Ishikawa (cell line): ENCODE measurements at regions not wholly inside any gene's neighbourhood (a gene's known extent, or its start where the extent isn't known, plus 50 kb on each side); places are given as distances from the start of the nearest gene placed in this dataset.

ENCODE experiments used
- CEBPB ChIP-seq: IDR thresholded peaks from 2 replicates; pipeline ENCODE4 v1.6.1; 2012
- CREB1 ChIP-seq: IDR thresholded peaks from 2 replicates; pipeline ENCODE4 v1.6.1; 2012; ENCODE audit warnings: low read depth
- EGR1 ChIP-seq: IDR thresholded peaks from 2 replicates; pipeline ENCODE4 v1.6.1; 2012
- EP300 ChIP-seq: IDR thresholded peaks from 2 replicates; pipeline ENCODE4 v1.6.1; 2012; ENCODE audit warnings: borderline replicate concordance
- FOXM1 ChIP-seq: IDR thresholded peaks from 2 replicates; pipeline ENCODE4 v1.6.1; 2012; ENCODE audit warnings: low read depth, borderline replicate concordance
- MAX ChIP-seq: IDR thresholded peaks from 2 replicates; pipeline ENCODE4 v1.6.1; 2012
- NFIC ChIP-seq: IDR thresholded peaks from 2 replicates; pipeline ENCODE4 v1.6.1; 2012
- RAD21 ChIP-seq: IDR thresholded peaks from 2 replicates; pipeline ENCODE4 v1.6.1; 2012; ENCODE audit warnings: low read depth
- REST ChIP-seq: IDR thresholded peaks from 2 replicates; pipeline ENCODE4 v1.6.1; 2012; ENCODE audit warnings: low read depth, mild to moderate bottlenecking
- TAF1 ChIP-seq: IDR thresholded peaks from 2 replicates; pipeline ENCODE4 v1.6.1; 2012; ENCODE audit warnings: low read depth, mild to moderate bottlenecking
- TCF12 ChIP-seq: IDR thresholded peaks from 2 replicates; pipeline ENCODE4 v1.6.1; 2012; ENCODE audit warnings: low read depth
- TEAD4 ChIP-seq: IDR thresholded peaks from 2 replicates; pipeline ENCODE4 v1.6.1; 2012
- USF1 ChIP-seq: IDR thresholded peaks from 2 replicates; pipeline ENCODE4 v1.6.1; 2012
- YY1 ChIP-seq: IDR thresholded peaks from 2 replicates; pipeline ENCODE4 v1.6.1; 2012; ENCODE audit warnings: low read depth
- ZBTB7A ChIP-seq: IDR thresholded peaks from 2 replicates; pipeline ENCODE4 v1.6.1; 2012; ENCODE audit warnings: low read depth

GRCh38 chr18:78031991-78032390, 782.3 kb downstream of the GALR1 start:
- TF ChIP-seq TCF12 (no peak), RAD21 (no peak), NFIC (no peak), CEBPB (no peak), EGR1 (no peak), MAX (no peak), TAF1 (no peak), EP300 (no peak), ZBTB7A (no peak), YY1 (no peak), TEAD4 (no peak), CREB1 (no peak), USF1 (no peak)

- TF ChIP-seq RAD21 (no peak), REST (no peak), TAF1 (no peak), NFIC (no peak), TCF12 (no peak), FOXM1 (no peak), USF1 (no peak), CEBPB (no peak), YY1 (no peak), TEAD4 (no peak), MAX (no peak), EP300 (no peak), ZBTB7A (no peak), CREB1 (no peak)
Measured at GRCh38 chr18:78032574-78032973, 782.9 kb downstream of the GALR1 start.

GRCh38 chr18:78034755-78035154, 785.1 kb downstream of the GALR1 start:
- TF ChIP-seq CEBPB (no peak), NFIC (no peak), EP300 (no peak), REST (no peak), USF1 (no peak), CREB1 (no peak), TAF1 (no peak), TCF12 (no peak), EGR1 (no peak), TEAD4 (no peak), ZBTB7A (no peak), FOXM1 (no peak)

GRCh38 chr18:78041218-78041617, 791.6 kb downstream of the GALR1 start:
- TF ChIP-seq EGR1: no peak
- TF ChIP-seq ZBTB7A: no peak
- no peak for TF ChIP-seq YY1
- no peak for TF ChIP-seq CEBPB
- no peak for TF ChIP-seq USF1
- TF ChIP-seq MAX: no peak
- TF ChIP-seq RAD21: no peak
- no peak for TF ChIP-seq EP300
- TF ChIP-seq TCF12: no peak
- TF ChIP-seq NFIC: no peak
- no peak for TF ChIP-seq TEAD4
- no peak for TF ChIP-seq FOXM1
- no peak for TF ChIP-seq CREB1
- no peak for TF ChIP-seq TAF1
- no peak for TF ChIP-seq REST
